SK-N-SH (cell line): ENCODE measurements at regions not wholly inside any gene's neighbourhood (a gene's known extent, or its start where the extent isn't known, plus 50 kb on each side); places are given as distances from the start of the nearest gene placed in this dataset.

Source experiments
- CHD2 ChIP-seq: fragments of 150-350 bp; IDR thresholded peaks from 2 replicates; pipeline ENCODE4 v1.6.1; 2018; ENCODE audit warnings: low read length; ENCODE audit not compliant: partially characterized antibody
- GABPA ChIP-seq: IDR thresholded peaks from 2 replicates; pipeline ENCODE4 v1.4.0; 2012; ENCODE audit warnings: low read depth, mild to moderate bottlenecking
- MXI1 ChIP-seq: IDR thresholded peaks from 2 replicates; pipeline ENCODE4 v1.6.1; 2012; ENCODE audit warnings: mild to moderate bottlenecking, low read depth, low read length, improper control_type of control experiment
- POLR2AphosphoS5 ChIP-seq: IDR thresholded peaks from 2 replicates; pipeline ENCODE4 v1.6.1; 2012; ENCODE audit warnings: low read depth, low read length
- SIN3A ChIP-seq: IDR thresholded peaks from 2 replicates; pipeline ENCODE4 v1.6.1; 2012; ENCODE audit warnings: low read depth, mild to moderate bottlenecking, low read length, moderate library complexity, borderline replicate concordance
- TF ChIP-seq, protein P1 (sequence below): fragments of 200-600 bp; sonication (generic); IDR thresholded peaks from 2 replicates; pipeline ENCODE4 v1.6.1; 2017; ENCODE audit warnings: antibody characterized with exemption, mild to moderate bottlenecking, moderate library complexity
- TF ChIP-seq, protein P2 (sequence below): IDR thresholded peaks from 2 replicates; pipeline ENCODE4 v1.4.0; 2012; ENCODE audit warnings: low read depth
- TF ChIP-seq, protein P3 (sequence below): IDR thresholded peaks from 2 replicates; pipeline ENCODE4; 2012

DNA sequence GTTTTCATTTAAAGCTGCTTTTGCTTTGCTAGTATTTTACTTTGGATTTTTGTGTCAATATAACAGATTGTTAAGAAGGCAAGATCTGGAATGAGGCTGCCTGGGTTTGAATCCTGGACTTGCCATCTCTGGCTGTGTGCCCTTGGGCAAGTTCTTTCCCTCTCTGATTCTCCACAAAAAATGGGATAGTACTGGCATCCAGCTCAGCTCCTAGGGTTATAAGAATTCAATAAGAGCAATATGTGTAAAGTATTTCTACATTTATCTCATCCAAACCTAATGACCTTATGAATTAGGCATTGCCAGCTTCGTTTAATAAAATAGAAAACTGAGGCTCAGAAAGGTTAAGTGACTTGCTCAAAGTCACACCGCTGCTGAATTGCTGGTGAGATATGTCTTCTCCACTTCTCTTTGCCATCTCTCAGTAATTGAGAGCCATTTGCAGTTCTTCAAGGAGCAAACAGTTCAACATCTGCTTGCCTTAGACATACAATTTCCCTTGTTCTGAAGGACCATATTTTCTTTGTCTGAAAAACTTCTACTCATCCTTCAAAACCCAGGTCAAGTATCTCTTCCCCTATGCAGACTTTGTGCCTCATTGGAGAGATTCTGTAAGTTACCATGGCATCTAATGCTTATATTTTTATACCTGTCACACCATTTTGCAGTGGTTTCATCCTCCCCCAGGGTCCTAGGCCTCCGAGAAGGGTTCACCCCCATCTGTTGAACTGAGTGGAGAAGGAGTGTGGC is 80.8 kb upstream of the TLE3 start:
- TF ChIP-seq POLR2AphosphoS5 (no peak), SIN3A (no peak), GABPA (no peak), CHD2 (no peak), MXI1 (no peak)
- TF ChIP-seq, protein P1, sequence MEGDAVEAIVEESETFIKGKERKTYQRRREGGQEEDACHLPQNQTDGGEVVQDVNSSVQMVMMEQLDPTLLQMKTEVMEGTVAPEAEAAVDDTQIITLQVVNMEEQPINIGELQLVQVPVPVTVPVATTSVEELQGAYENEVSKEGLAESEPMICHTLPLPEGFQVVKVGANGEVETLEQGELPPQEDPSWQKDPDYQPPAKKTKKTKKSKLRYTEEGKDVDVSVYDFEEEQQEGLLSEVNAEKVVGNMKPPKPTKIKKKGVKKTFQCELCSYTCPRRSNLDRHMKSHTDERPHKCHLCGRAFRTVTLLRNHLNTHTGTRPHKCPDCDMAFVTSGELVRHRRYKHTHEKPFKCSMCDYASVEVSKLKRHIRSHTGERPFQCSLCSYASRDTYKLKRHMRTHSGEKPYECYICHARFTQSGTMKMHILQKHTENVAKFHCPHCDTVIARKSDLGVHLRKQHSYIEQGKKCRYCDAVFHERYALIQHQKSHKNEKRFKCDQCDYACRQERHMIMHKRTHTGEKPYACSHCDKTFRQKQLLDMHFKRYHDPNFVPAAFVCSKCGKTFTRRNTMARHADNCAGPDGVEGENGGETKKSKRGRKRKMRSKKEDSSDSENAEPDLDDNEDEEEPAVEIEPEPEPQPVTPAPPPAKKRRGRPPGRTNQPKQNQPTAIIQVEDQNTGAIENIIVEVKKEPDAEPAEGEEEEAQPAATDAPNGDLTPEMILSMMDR: no peak
- TF ChIP-seq, protein P2, sequence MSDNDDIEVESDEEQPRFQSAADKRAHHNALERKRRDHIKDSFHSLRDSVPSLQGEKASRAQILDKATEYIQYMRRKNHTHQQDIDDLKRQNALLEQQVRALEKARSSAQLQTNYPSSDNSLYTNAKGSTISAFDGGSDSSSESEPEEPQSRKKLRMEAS: no peak
- TF ChIP-seq, protein P3, sequence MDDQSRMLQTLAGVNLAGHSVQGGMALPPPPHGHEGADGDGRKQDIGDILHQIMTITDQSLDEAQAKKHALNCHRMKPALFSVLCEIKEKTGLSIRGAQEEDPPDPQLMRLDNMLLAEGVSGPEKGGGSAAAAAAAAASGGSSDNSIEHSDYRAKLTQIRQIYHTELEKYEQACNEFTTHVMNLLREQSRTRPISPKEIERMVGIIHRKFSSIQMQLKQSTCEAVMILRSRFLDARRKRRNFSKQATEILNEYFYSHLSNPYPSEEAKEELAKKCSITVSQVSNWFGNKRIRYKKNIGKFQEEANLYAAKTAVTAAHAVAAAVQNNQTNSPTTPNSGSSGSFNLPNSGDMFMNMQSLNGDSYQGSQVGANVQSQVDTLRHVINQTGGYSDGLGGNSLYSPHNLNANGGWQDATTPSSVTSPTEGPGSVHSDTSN: no peak
